Iris pigment epithelial cell (primary cell): ENCODE measurements at regions not wholly inside any gene's neighbourhood (a gene's known extent, or its start where the extent isn't known, plus 50 kb on each side); places are given as distances from the start of the nearest gene placed in this dataset.
A peak's percentile ranks its signal among the peaks of the same experiment; 100 is the strongest.
"Not testable (repeated sequence)": the region's sequence is repeated elsewhere in the genome, so short reads cannot be mapped to it uniquely, and the experiment has no call there.

ENCODE experiments used
- DNase-seq: peaks from one replicate; pipeline ENCODE4 v3.0.0-alpha.2; 2011; ENCODE audit warnings: low read depth

DNA sequence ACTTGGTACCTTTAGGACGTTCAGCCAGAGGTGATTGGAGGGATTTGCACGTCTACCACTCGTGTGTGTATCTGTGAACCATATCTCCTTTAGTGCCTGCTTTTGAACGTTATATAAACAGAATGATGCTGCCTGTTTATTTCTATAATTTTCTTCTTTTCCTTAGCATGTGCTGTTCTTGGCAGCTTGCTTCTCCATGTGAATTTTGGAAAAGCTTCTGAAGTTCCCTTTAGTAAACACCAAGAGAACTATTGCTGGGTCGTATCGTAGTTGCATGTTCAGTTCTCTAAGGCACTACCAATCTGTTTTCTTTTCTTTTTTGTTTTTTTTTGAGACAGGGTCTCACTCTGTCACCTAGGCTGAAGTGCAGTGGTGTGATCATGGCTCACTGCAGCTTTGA is 73.8 kb upstream of the FANCC start:
- DNase-seq: not testable (repeated sequence)

DNA sequence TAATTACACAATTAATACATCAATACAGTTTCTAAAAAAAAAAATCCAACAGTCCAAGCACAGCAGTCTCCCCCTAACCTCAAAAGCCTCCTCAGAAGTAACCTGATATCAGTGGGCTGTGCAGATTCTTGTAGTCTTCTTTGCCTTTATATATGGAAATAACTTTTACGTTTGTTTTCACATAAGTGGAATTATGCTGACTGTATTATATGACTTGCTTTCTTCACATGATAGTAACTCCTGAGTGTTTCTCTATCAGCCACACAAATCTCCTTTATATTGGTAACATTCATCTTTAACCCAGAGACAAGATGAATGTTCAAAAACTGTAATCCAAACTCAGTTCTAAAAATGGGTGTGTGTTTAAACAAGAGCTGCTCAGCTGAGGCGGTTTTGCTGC is 71.9 kb upstream of the FANCC start:
- DNase-seq: no peak

DNA sequence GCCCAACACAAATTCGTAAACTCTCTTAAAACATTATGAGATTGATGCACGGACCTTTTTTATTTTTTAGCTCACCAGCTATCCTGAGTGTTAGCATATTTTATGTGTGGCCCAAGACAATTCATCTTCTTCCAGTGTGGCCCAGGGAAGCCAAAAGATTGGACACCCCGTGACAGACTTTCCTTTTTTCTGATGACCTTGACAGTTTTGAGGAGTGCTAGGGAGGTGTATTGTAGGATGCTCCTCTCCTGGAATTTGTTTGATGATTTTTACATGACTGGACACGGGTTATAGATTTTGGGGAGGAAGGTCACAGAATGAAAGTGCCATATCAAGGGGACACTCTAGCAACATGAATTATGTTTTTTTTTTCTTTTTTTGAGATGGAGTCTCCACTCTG is 69.3 kb upstream of the FANCC start:
- no peak for DNase-seq

DNA sequence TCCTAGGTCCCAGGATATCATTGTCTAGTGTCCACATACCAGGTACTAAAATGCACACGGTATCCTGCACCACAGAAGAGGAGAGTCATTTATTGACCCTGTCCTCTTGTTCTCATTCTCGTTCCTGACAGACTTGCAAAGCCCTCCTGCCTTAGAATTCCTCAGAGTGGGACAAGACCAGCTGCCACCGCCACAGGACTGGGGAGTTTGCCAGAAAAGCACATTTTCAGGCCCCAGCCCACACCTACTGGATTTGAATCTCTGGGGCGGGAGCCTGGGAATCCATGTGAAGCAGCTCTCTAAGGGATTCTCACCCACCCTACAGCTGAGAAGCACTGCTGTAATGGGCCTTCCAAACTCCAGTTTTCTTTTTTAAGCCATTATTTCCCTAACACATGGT is 68.0 kb upstream of the FANCC start:
- no peak for DNase-seq

DNA sequence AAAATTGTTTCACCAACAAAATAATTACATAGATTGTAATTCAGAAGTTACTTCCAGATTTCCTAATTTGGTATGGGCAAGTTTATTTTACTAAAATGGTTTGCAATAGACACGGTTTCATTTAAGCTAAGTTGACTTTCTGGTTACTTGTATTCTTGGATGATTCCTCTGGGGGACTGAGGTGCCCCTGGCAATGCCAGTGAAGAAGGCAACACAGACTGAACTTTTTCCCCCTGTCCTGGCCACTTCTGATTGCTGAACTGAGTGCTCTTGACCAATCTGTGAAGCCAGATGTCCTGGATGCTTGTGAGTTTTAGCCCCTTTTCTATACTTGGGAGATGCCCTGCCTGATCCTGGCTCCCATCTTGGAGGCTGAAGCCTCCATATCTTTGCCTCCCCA is 66.3 kb upstream of the FANCC start:
- DNase-seq: no peak

DNA sequence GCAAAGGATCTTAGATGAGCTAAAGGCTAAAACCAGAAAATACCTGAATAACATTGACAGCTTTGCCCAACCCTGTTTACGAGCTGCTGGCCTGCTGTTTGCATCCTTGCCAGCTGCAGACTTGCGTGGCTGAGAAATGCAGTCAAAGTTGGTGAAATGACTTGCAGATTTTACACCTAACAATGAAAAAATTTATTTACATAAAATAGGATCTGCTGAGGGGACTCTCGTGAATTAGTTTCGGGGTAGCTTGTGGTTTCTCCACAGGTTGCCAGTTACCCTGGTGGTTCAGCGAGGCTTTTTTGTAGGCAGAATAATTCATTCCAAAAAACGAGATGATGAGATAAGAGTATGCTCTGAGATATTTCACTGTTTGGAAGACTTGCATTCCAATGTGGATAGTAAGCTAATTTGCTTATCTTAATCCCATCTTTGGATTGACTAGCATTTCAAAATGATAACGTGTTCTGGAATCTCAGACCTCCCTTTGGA is 65.7 kb upstream of the FANCC start:
- DNase-seq: peak; percentile 70

DNA sequence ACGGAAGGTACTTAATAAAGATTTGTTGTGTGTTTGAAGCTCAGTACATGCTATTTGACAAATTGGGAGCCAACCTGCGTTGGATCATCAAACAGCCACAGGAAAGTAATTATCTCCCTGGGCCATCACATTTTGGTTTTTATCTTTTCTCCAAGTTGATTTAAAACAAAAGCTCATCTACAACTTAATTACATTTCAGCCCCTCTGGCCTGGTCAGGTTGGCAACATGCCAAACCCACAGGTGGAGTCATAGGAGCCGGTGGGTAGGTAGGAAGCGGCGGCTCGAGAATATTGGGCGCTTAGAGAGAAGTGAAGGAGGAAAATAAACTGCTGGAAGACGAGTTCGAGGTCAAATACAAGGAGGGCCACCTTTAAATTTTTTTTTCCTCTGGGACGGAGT is 64.9 kb upstream of the FANCC start:
- no peak for DNase-seq

DNA sequence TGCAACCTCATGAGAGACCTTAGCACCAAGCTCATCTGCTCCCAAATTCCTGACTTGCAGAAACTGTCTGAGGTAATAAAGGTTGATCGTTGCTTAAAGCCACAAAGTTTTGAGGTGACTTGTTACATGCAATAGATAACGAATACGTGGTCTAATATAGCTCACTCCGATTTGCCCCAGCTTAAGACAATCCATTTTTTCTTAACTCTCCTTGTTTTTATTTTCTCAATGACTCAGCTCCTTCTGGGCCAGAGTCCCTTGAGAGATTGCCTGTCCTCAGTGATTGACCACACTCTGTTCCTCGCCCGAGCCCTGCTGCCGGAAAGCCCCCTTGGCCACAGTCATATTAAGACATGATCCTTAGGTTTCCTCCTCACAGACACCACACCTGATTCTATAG is 63.7 kb upstream of the FANCC start:
- peak; percentile 63 for DNase-seq

DNA sequence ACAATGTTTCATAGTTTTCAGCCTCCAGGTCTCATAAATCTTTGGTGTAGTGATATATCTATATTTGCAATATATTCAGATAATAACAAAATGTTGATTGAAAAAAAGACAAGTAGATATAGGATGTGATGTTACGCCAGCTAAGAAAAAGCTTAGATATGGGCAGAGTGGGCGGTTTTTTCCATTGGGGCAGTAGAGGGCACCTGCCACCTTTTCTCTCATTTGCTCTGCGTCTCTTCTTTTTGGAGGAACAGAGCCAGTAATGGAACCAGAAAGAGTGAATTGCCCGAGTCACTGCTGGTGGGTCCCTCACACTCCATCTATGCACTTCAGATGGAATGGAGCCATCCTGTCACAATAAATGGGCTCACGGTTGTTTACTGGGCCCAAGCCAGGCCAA is 62.1 kb upstream of the FANCC start:
- DNase-seq: no peak

DNA sequence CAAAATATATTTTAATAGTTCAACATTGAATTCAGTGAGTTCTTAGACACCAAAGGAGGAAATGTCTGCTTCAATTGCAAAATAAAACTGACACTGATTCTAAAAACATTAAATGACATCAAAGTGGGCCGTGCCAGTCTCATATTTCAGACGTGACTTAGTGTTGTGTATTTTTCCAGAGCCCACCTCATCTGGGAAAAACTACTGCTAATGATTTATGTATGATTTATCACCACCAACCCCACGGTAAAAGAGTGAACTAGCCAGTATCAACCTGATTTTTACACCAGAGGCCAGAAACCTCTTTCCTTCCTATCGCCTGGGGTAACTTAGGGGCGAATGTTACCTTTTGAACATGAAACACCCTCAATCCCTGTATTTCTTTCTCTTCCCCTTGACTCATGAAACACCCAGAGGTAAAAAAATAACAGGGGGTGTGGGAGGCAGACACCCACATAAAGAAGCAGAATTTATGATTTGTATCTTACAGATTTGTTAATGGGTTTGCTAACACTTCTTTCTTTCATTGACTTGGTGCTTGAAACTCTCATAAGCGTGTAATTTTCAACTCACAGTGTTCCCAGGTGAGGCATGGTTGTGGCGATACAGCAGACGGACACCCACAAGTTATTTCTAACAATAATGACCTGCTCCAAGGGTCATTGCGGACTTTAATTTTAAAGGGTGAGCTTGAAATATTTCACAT is 56.4 kb upstream of the FANCC start:
- DNase-seq: no peak

DNA sequence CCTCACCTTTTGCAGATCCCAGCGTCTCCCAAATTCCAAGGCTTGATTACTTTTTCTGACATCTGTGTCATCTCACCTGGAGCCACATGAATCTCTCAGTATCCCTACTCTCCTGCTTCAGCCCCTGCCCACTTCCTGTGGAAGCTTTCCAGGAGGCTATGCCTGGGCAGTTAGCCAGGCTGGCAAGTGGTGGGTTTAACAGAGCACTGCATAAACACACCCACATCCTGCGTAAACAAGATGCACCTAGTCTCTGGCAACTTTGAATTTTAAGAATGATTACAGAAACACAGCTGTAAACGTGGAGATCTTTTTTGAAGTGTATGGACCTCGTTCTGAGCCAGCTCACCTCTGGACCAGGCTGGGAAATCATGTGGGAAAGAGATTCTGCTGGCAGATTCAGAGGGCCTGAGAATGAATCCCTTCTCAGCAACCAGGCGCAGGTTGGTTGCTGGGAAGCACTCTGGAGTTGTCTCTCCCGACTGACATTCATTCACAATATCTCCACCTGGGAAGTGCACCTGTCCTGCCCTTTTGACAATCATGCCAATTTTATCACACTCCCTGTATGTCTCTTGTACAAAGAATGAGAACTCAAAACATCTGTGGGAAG is 55.7 kb upstream of the FANCC start:
- DNase-seq: no peak

DNA sequence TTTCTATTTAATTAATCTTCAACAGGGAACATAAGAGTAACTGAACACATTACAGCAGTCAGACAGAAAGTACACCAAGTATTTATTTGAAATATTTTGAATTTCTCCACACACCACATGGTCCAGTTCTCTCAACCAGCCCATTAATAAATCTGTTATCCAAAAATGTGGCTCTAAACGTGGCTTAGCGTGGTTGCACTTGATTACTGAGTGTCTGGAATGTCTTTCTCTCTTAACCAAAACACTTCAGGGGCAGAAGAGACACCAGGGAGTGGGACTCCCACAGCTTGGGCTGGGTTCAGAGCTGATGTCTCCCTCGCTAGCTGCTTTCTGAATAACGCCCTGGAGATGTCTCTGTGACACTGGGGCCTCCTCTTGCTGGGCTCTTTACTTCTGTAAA is 52.6 kb upstream of the FANCC start:
- no peak for DNase-seq

DNA sequence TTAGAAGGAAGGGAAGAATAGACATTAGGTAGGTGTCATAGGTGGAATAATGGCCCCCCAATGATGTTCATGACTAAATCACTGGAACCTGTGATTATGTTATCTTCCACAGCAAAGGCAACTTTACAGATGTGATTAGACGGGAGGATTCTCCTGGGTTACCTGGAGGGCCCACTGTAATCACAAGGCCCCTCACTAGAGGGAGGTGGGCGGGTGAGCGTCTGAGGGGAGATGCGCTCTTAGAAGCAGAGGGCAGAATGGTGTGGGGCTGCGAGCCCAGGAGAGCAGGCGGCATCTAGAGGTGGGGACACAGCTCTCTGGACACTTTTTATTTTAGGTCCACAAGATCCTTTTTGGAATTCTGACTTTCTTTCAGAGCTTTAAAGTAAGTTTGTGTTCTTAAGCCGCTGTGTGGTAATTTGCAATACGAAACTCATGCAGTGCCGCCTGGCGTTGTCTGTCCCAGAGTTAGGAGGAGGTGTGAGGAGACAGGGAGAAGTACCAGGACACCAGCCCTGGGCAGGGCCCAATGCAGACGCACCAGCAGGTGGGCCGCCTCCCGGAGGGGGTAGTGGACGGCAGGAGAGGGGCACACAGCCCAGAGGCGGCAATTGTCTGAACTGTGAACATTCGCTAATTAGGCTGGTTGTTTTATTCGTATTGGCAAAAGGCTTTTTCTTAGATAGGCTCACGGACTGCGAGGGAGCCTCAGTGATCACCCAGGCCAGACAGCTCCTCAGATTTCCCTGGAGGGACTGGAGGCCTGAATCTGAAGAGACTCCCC is 51.1 kb upstream of the FANCC start:
- DNase-seq: no peak
